ENCODE measurements at regions not wholly inside any gene's neighbourhood (a gene's known extent, or its start where the extent isn't known, plus 50 kb on each side); places are given as distances from the start of the nearest gene placed in this dataset.
"Not testable (repeated sequence)": the region's sequence is repeated elsewhere in the genome, so short reads cannot be mapped to it uniquely, and the experiment has no call there.

DNA sequence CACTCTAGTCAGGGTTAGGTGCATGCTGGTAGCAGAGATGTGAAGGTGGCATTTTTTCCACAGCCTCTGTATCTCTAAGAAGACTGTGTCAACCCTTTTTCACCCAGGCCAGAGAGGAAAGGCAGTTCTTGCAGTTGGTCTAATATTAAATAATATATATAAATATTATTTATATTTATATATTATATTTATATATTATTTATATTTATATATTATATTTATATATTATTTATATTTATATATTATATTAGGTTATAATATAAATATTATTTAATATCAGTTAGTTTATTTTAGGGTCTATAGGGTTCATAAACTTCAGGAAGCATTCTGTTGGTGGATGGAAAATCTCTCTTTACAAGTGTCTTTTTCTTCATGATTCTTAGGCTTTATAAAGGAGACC is 218.6 kb upstream of the DMRTA1 start:
- H3K27ac ChIP-seq: no peak overlapping the region
- TF ChIP-seq, protein P1, sequence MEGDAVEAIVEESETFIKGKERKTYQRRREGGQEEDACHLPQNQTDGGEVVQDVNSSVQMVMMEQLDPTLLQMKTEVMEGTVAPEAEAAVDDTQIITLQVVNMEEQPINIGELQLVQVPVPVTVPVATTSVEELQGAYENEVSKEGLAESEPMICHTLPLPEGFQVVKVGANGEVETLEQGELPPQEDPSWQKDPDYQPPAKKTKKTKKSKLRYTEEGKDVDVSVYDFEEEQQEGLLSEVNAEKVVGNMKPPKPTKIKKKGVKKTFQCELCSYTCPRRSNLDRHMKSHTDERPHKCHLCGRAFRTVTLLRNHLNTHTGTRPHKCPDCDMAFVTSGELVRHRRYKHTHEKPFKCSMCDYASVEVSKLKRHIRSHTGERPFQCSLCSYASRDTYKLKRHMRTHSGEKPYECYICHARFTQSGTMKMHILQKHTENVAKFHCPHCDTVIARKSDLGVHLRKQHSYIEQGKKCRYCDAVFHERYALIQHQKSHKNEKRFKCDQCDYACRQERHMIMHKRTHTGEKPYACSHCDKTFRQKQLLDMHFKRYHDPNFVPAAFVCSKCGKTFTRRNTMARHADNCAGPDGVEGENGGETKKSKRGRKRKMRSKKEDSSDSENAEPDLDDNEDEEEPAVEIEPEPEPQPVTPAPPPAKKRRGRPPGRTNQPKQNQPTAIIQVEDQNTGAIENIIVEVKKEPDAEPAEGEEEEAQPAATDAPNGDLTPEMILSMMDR (IDR thresholded peaks at IDR 0.05): no peak
- no peak for TF ChIP-seq ZFX (IDR thresholded peaks at IDR 0.05; ENCODE audit: borderline replicate concordance)

GRCh38 chr9:22228542-22228941 is 218.1 kb upstream of the DMRTA1 start:
- H3K27ac ChIP-seq: no peak overlapping the region
- TF ChIP-seq, protein P1 (IDR thresholded peaks at IDR 0.05): peak; percentile 51
- no peak for TF ChIP-seq ZFX (IDR thresholded peaks at IDR 0.05; ENCODE audit: borderline replicate concordance)

GRCh38 chr9:22229069-22229468 is 217.6 kb upstream of the DMRTA1 start:
- no peak overlapping the region for H3K27ac ChIP-seq
- TF ChIP-seq ZFX (IDR thresholded peaks at IDR 0.05; ENCODE audit: borderline replicate concordance): no peak
- TF ChIP-seq, protein P1 (IDR thresholded peaks at IDR 0.05): no peak

DNA sequence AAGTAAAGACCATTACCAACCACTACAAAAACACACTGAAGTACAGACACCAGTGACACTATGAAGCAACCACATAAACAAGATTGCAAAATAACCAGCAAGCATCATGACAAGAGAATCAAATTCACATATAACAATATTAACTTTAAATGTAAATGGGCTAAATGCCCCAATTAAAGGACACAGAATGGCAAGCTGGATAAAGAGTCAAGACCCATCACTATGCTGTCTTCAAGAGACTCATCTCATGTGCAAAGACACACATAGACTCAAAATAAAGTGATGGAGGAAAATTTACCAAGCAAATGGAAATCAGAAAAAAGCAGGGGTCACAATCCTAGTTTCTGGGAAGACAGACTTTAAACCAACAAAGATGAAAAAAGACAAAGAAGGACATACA is 215.3 kb upstream of the DMRTA1 start:
- not testable (repeated sequence) for H3K27ac ChIP-seq

- H3K27ac ChIP-seq: no peak overlapping the region
- TF ChIP-seq, protein P1 (IDR thresholded peaks at IDR 0.05): no peak
- no peak for TF ChIP-seq ZFX (IDR thresholded peaks at IDR 0.05; ENCODE audit: borderline replicate concordance)
Observed at GRCh38 chr9:22232971-22233370, 213.7 kb upstream of the DMRTA1 start.

- no peak overlapping the region for H3K27ac ChIP-seq
- TF ChIP-seq ZFX (IDR thresholded peaks at IDR 0.05; ENCODE audit: borderline replicate concordance): no peak
- TF ChIP-seq, protein P1 (IDR thresholded peaks at IDR 0.05): no peak
Observed at GRCh38 chr9:22237497-22238363, 208.9 kb upstream of the DMRTA1 start.

DNA sequence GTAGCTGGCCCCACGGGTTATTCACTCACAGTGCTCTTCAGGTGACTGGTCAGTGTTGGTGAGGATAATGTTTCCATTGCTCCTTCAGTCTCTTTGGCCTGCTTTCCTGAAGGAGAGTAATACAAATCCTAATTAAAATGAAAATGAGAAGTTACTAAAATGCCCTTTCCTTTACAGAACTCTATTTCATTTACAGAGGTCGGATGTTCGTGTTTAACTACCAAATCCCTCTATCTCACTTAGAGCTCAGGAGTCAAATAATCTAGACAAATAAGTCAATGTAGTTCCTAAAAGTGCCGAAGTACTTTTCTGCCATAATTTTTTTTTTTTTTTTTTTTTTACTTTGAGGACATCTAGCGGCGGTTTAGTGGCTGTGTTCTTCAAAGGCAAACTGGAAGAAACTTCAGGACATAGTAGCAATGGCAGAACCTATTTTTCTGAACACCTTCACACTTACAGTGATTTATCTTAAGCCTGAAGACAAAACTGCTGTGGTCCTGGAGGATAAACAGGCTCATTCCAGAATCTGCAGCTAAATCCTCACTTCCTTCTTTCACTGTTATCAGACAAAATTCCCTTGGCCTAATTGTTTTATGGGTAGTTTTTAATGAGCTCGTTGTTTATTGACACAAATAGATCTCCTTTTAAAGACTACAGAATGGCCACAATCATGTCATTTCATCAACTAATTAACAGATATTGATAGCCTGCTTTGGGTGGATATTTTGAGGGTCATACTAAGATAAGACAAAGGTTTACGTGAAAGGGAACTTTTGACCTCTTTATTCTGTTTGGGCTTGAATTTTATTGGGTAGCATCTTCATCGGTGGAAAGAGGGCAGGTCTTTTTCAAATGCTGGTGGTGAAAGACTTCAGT is 207.6 kb upstream of the DMRTA1 start:
- TF ChIP-seq, protein P1 (IDR thresholded peaks at IDR 0.05): peak; percentile 74
- TF ChIP-seq ZFX (IDR thresholded peaks at IDR 0.05; ENCODE audit: borderline replicate concordance): no peak

More for the DNA sequence above, 207.6 kb upstream of the DMRTA1 start:
- no peak overlapping the region for H3K27ac ChIP-seq

Data from 22Rv1 (cell line).